WTC11 (cell line): ENCODE measurements at regions not wholly inside any gene's neighbourhood (a gene's known extent, or its start where the extent isn't known, plus 50 kb on each side); places are given as distances from the start of the nearest gene placed in this dataset.

ENCODE experiments used
- ATAC-seq: fragments of 200-7000 bp; cut with Tn5 transposase; 2 replicates; pipeline ENCODE4 v1.10.0; 2021; ENCODE audit warnings: mild to moderate bottlenecking, moderate library complexity
- CTCF ChIA-PET: fragments of 300-600 bp; sonication (Branson Sonifier 250); formaldehyde crosslinking; loops from one replicate; lab custom pipeline; 2021; ENCODE audit warnings: antibody characterized with exemption; lab: Charles Lee
- POLR2A ChIA-PET: fragments of 350-600 bp; sonication (Branson Sonifier 250); formaldehyde crosslinking; loops from one replicate; lab custom pipeline; 2021; ENCODE audit warnings: antibody characterized with exemption; lab: Charles Lee
- DNase-seq: peaks from one replicate; pipeline ENCODE4 v3.0.0; 2021; ENCODE audit warnings: low spot score
- H3K27ac Mint-ChIP-seq: 2 replicates; pipeline ENCODE4 v1.8.0; 2021; ENCODE audit warnings: mixed read lengths
- H3K27me3 Mint-ChIP-seq: 2 replicates; pipeline ENCODE4 v1.8.0; 2021; ENCODE audit warnings: low read depth, mild to moderate bottlenecking, moderate library complexity, mixed read lengths
- H3K36me3 Mint-ChIP-seq: 2 replicates; pipeline ENCODE4 v1.8.0; 2021; ENCODE audit warnings: mixed read lengths
- H3K4me1 Mint-ChIP-seq: 2 replicates; pipeline ENCODE4 v1.8.0; 2022; ENCODE audit warnings: mixed read lengths
- H3K4me3 Mint-ChIP-seq: 2 replicates; pipeline ENCODE4 v1.8.0; 2021; ENCODE audit warnings: mild to moderate bottlenecking, moderate library complexity, mixed read lengths
- H3K9me3 Mint-ChIP-seq: 2 replicates; pipeline ENCODE4 v1.8.0; 2021; ENCODE audit warnings: mixed read lengths
- ATF1 ChIP-seq: sonication (generic); formaldehyde crosslinking; IDR thresholded peaks from 2 replicates; pipeline ENCODE4 v1.8.1; 2023; ENCODE audit warnings: mild to moderate bottlenecking, moderate library complexity, missing genetic modification reagents
- IRF2 ChIP-seq: sonication (generic); formaldehyde crosslinking; IDR thresholded peaks from 2 replicates; pipeline ENCODE4 v1.8.0; 2022; ENCODE audit warnings: low read depth, missing genetic modification reagents, borderline replicate concordance
- JAZF1 ChIP-seq: fragments of 250-450 bp; sonication (Bioruptor Pico); IDR thresholded peaks from 2 replicates; pipeline ENCODE4 v1.9.0; 2021; ENCODE audit warnings: moderate library complexity, mild to moderate bottlenecking, inconsistent platforms
- NR2C2 ChIP-seq: sonication (generic); formaldehyde crosslinking; IDR thresholded peaks from 2 replicates; pipeline ENCODE4 v1.8.0; 2022; ENCODE audit warnings: mild to moderate bottlenecking, missing genetic modification reagents
- PRDM15 ChIP-seq: sonication (generic); formaldehyde crosslinking; IDR thresholded peaks from 2 replicates; pipeline ENCODE4 v1.8.0; 2022; ENCODE audit warnings: missing genetic modification reagents
- TEAD4 ChIP-seq: sonication (generic); formaldehyde crosslinking; IDR thresholded peaks from 2 replicates; pipeline ENCODE4 v1.8.0; 2022; ENCODE audit warnings: mild to moderate bottlenecking, missing genetic modification reagents
- ZBTB21 ChIP-seq: sonication (generic); formaldehyde crosslinking; IDR thresholded peaks from 2 replicates; pipeline ENCODE4 v1.8.1; 2023; ENCODE audit warnings: mild to moderate bottlenecking, missing genetic modification reagents, borderline replicate concordance
- ZNF263 ChIP-seq: sonication (generic); formaldehyde crosslinking; IDR thresholded peaks from 2 replicates; pipeline ENCODE4 v1.8.1; 2022; ENCODE audit warnings: low read depth, mild to moderate bottlenecking, moderate library complexity, missing genetic modification reagents
- ZNF423 ChIP-seq: fragments of 250-450 bp; sonication (Bioruptor Pico); IDR thresholded peaks from 2 replicates; pipeline ENCODE4 v2.1.2; 2022; ENCODE audit warnings: mild to moderate bottlenecking, moderate library complexity
- ZNF425 ChIP-seq: fragments of 250-450 bp; sonication (Bioruptor Pico); conservative IDR thresholded peaks from 2 replicates; pipeline ENCODE4 v1.9.0; 2021; ENCODE audit warnings: mild to moderate bottlenecking
- TF ChIP-seq, protein P1 (sequence below): fragments of 250-450 bp; sonication (Bioruptor Pico); IDR thresholded peaks from 2 replicates; pipeline ENCODE4 v1.9.0; 2021; ENCODE audit warnings: mild to moderate bottlenecking, borderline replicate concordance
- TF ChIP-seq, protein P2 (sequence below): sonication (generic); formaldehyde crosslinking; IDR thresholded peaks from 2 replicates; pipeline ENCODE4 v1.8.1; 2022; ENCODE audit warnings: mild to moderate bottlenecking, moderate library complexity, missing genetic modification reagents
- TF ChIP-seq, protein P3 (sequence below): fragments of 250-450 bp; sonication (Bioruptor Pico); IDR thresholded peaks from 2 replicates; pipeline ENCODE4 v1.8.0; 2021; ENCODE audit warnings: mild to moderate bottlenecking

DNA sequence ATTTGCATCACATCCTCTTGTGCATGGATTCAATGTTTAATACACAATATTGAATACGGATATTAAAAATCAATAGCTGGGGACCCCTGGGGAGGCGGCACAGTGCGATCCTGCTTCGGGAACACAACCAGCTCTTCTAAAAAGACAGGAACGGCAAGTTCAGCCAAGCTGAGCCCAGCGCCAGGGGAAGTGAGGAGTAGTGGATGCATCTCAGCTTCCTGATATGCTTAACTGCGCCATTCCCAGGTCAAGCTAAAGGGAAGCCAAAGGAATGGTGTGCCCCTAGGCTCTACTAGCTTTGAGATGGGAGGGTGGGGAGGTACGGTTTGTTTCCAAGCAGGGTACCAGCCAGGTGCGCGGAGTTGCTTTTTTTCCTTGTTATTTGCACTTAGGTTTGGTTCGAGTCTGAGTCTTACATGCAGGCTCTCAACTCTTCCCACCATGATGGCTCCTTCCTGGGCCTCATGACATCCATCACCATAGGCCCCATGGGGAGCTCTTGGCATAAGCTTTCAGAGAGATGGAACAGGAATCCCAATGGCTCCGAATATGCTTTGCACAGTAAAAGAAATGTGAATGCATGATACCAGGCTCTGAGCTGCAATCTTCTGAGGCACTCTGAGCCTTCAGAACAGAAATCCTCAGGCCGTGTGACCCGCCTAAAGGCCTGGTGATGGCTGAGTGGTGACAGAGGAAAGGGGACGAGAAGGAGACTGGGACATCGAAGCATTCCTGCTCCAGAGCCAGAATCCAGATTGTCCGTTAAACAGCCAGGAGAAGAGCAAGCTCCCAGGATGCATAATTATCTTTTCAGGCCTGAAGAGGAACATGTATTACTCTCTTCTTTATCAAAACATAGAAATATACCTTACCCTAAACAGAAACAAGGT lies 51.8 kb upstream of the BCOR start:
- peak overlapping the region; percentile 59 for H3K4me3 Mint-ChIP-seq
- ChIA-PET POLR2A (interaction anchor here (1.1 to 1.8 kb wide), 4 partner anchors 18 to 48 kb away, joined by 3 to 5 read pairs (median 4); no protein-coding TSS in a partner anchor), CTCF (interaction anchor here (0.9 to 1.7 kb wide), 3 partner anchors 58 to 118 kb away, joined by 3 to 4 read pairs (median 3); no protein-coding TSS in a partner anchor)
- no peaks in the 10 kb centered on the region for H3K9me3 Mint-ChIP-seq
- TF ChIP-seq ZNF423 (CRISPR knock-in tag) (no peak), ATF1 (no peak), JAZF1 (CRISPR knock-in tag) (no peak)
- TF ChIP-seq, protein P1, sequence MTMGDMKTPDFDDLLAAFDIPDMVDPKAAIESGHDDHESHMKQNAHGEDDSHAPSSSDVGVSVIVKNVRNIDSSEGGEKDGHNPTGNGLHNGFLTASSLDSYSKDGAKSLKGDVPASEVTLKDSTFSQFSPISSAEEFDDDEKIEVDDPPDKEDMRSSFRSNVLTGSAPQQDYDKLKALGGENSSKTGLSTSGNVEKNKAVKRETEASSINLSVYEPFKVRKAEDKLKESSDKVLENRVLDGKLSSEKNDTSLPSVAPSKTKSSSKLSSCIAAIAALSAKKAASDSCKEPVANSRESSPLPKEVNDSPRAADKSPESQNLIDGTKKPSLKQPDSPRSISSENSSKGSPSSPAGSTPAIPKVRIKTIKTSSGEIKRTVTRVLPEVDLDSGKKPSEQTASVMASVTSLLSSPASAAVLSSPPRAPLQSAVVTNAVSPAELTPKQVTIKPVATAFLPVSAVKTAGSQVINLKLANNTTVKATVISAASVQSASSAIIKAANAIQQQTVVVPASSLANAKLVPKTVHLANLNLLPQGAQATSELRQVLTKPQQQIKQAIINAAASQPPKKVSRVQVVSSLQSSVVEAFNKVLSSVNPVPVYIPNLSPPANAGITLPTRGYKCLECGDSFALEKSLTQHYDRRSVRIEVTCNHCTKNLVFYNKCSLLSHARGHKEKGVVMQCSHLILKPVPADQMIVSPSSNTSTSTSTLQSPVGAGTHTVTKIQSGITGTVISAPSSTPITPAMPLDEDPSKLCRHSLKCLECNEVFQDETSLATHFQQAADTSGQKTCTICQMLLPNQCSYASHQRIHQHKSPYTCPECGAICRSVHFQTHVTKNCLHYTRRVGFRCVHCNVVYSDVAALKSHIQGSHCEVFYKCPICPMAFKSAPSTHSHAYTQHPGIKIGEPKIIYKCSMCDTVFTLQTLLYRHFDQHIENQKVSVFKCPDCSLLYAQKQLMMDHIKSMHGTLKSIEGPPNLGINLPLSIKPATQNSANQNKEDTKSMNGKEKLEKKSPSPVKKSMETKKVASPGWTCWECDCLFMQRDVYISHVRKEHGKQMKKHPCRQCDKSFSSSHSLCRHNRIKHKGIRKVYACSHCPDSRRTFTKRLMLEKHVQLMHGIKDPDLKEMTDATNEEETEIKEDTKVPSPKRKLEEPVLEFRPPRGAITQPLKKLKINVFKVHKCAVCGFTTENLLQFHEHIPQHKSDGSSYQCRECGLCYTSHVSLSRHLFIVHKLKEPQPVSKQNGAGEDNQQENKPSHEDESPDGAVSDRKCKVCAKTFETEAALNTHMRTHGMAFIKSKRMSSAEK (CRISPR knock-in tag), result no peak
- no peak for ATAC-seq
- no peak for DNase-seq
- H3K27me3 Mint-ChIP-seq, result peaks cover 52% of the 10 kb centered on the region
- peak overlapping the region; percentile 49; the same call in 1 of the 2 replicates for H3K27ac Mint-ChIP-seq
- H3K36me3 Mint-ChIP-seq, result no peaks in the 10 kb centered on the region
- peaks cover 39% of the 10 kb centered on the region for H3K4me1 Mint-ChIP-seq

DNA sequence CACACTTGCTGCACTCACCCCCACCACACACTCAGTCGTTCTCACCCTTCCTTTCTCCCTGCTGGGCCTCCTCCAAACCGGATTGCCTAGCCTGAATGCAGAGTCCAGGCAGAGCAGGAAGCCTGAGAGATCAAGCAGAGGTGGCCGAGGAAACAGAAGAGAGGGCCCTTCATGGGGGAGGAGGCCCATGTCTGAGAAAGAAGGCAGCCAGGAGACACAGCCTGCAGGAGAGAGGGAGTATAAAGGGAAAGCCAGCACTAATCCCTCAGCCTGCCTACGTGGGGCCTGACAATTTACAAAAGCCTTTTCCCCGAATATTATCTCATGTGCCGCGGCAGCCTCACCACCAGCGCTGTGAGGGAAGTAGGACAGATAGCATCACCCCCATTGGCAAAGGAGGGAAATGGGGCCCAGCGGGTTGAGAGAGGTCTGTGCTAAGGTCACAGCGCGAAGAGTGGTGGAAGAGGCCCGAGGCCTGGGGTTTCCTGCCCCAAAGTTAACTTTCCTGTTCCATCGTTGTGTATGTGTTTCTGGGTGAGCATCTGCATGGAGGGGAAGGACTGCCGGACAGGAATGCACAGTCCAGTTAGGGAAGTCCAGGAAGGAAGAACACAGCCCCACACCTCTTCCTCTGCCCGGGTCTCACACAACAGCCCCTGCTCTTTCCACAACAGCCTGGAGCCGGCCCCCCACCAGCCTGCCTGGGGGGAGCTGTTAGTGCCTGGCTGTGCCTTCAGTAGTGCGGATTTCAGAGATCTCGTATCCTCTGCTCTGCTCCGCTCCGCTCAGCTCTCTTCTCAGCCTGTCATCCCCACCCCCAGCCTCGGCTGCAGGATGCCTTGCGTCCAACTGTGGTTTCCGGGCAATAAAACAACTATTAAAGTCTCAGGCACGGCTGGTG lies 50.9 kb upstream of the BCOR start:
- Mint-ChIP-seq H3K9me3 (no peaks in the 10 kb centered on the region), H3K27me3 (peaks cover 55% of the 10 kb centered on the region), H3K27ac (peak overlapping the region; percentile 87), H3K4me1 (peaks cover 47% of the 10 kb centered on the region), H3K4me3 (peak overlapping the region; percentile 59), H3K36me3 (no peaks in the 10 kb centered on the region)
- ATAC-seq (0 out of 2 replicates have a peak, but pooled peaks have one; percentile 3), DNase-seq (peak; percentile 15)
- CTCF ChIA-PET, result interaction anchor here (0.9 to 1.7 kb wide), 5 partner anchors 8 to 118 kb away, joined by 3 to 4 read pairs (median 3); no protein-coding TSS in a partner anchor
- POLR2A ChIA-PET, result interaction anchor here (0.7 to 1.8 kb wide), 6 partner anchors 8 to 52 kb away, joined by 3 to 5 read pairs (median 3); no protein-coding TSS in a partner anchor
- no peak for TF ChIP-seq ZNF423 (CRISPR knock-in tag)

DNA sequence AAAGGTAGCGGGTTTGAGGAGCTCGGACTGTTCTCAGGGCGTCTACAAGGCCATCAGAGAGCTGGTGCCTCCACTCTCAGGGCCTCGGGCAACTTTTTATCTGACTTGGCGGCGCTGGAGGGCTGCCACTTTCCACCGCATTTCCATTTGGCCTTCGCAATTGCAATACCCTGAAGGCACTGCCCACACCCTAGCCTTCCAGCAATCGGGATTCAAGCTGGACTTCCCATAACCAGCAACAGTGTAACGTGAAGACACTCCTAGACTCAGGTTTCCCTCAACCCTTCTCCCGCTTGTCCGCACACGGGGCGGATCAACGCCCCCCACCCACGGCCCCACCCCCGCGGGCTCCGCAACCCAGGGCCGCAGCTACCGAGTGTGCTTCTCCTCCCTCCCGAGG lies 50.2 kb upstream of the BCOR start:
- CTCF ChIA-PET, result interaction anchor here (0.9 to 1.7 kb wide), 3 partner anchors 8 to 119 kb away, joined by 3 to 4 read pairs (median 3); no protein-coding TSS in a partner anchor
- TF ChIP-seq ZBTB21 (CRISPR knock-in tag) (no peak), ZNF263 (CRISPR knock-in tag) (no peak), NR2C2 (no peak), IRF2 (CRISPR knock-in tag) (no peak), PRDM15 (no peak), JAZF1 (CRISPR knock-in tag) (no peak), TEAD4 (CRISPR knock-in tag) (no peak), ZNF425 (no peak)
- TF ChIP-seq, protein P2, sequence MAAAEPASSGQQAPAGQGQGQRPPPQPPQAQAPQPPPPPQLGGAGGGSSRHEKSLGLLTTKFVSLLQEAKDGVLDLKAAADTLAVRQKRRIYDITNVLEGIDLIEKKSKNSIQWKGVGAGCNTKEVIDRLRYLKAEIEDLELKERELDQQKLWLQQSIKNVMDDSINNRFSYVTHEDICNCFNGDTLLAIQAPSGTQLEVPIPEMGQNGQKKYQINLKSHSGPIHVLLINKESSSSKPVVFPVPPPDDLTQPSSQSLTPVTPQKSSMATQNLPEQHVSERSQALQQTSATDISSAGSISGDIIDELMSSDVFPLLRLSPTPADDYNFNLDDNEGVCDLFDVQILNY (CRISPR knock-in tag), result no peak
- TF ChIP-seq, protein P3, sequence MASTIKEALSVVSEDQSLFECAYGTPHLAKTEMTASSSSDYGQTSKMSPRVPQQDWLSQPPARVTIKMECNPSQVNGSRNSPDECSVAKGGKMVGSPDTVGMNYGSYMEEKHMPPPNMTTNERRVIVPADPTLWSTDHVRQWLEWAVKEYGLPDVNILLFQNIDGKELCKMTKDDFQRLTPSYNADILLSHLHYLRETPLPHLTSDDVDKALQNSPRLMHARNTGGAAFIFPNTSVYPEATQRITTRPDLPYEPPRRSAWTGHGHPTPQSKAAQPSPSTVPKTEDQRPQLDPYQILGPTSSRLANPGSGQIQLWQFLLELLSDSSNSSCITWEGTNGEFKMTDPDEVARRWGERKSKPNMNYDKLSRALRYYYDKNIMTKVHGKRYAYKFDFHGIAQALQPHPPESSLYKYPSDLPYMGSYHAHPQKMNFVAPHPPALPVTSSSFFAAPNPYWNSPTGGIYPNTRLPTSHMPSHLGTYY, result no peak

More for the DNA sequence above, 50.2 kb upstream of the BCOR start:
- 0 out of 2 replicates have a peak, but pooled peaks have one; percentile 2 for ATAC-seq
- Mint-ChIP-seq H3K27me3 (peaks cover 60% of the 10 kb centered on the region), H3K4me3 (peak overlapping the region; percentile 59), H3K9me3 (no peaks in the 10 kb centered on the region), H3K36me3 (no peaks in the 10 kb centered on the region), H3K27ac (peak overlapping the region; percentile 87; the same call in 1 of the 2 replicates), H3K4me1 (peaks cover 51% of the 10 kb centered on the region)
- POLR2A ChIA-PET, result interaction anchor here (0.7 to 1.5 kb wide), 3 partner anchors 8 to 51 kb away, joined by 3 read pairs; no protein-coding TSS in a partner anchor
- DNase-seq, result no peak
